GM18499 (cell line): ENCODE measurements at regions not wholly inside any gene's neighbourhood (a gene's known extent, or its start where the extent isn't known, plus 50 kb on each side); places are given as distances from the start of the nearest gene placed in this dataset.
"Not testable (repeated sequence)": the region's sequence is repeated elsewhere in the genome, so short reads cannot be mapped to it uniquely, and the experiment has no call there.

Source experiments
- ATAC-seq: cut with Tn5 transposase; IDR thresholded peaks from one replicate; pipeline ENCODE4 v1.9.1; 2021; ENCODE audit warnings: moderate number of reproducible peaks; ENCODE audit not compliant: insufficient read depth, unreplicated experiment

DNA sequence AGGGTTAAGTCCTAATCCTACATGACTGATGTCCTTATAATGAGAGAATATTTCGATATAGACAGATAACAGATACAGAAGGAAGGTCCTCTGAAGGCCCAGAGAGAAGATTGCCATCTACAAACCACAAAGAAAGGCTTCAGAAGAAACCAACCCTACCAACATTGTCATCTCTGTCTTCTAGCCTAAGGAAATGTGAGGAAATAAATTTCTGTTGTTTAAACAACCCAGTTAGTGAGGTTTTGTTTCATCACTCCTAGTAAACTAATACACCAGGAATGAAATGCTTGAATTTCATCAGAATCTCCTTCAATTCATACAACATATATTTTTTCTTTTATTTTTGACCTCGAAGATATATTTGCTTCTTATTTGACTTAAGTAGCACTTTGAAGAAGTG, 1527.8 kb downstream of the STIM2 start:
- ATAC-seq = no peak

DNA sequence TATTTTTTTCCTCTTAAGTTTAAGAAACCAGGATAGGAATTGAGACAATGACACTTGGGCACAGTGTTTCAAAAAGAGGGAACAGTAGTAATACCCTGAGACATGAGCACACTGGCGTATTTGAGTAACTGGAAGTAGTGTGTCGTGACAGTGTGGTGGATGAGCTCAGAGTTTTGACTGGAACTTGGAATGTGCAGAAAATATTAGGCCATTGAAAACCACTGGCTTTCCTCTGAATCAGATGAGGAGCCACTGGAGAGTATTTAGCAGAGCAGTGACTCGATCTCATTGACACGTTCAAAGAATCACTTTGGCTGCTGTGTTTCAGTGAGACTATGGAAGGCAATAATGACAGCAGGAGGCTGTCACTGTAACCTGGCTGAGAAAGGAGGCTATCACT, 1531.2 kb downstream of the STIM2 start:
- no peak for ATAC-seq

DNA sequence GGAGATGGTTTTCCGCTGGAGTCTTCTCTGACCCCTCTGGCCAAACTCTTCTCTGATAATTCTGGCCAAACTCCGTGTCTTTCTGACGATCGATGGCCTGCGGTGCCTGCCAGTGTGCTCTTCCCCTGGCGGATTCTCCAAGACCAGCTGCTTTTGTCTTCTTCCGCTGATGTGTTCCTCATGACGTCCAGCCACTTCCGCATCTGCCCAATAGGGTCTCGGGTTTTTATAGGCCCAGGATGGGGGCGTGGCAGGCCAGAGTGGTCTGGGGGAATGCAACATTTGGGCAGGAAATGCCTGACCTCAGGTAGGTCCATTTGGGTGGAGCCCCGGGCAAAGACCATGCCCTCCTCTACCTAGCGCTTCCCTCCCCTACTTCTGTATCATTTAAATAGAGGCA, 1542.1 kb downstream of the STIM2 start:
- no peak for ATAC-seq

DNA sequence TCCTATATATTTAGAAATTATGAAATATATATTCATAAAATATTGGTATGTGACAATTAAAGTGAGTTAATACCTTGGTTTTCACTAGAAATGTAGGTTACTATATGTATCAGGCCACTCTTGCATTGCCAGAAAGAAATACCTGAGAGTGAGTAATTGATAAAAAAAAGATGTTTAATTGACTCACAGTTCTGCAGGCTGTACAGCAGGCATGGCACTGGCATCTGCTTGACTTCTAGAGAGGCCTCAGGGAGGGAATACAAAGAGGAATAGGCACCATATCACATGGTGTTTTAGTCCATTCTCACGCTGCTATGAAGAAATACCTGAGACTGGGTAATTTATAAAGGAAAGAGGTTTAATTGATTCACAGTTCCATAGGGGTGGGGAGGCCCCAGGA, 1560.6 kb downstream of the STIM2 start:
- no peak for ATAC-seq

DNA sequence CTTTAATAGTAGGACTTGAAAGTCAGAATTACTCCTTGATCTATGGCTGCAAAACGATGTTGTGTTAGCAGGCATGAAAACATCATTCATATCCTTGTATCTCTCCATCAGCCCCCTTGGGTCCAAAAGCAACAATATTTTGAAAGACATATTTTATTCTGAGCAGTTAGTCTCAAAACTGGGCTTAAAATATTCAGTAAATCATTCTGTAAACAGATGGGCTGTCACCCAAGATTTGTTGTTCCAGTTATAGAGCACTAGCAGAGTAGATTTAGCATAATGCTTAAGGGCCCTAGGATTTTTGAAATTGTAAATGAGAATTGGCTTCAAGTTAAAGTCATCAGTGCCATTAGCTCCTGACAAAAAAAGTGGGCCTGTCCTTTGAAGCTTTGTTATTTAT, 1565.6 kb downstream of the STIM2 start:
- ATAC-seq = no peak

- no peak for ATAC-seq
These were observed 1566.9 kb downstream of the STIM2 start for GRCh38 chr4:28427306-28428085.

- ATAC-seq = no peak
These were observed 1571.8 kb downstream of the STIM2 start for GRCh38 chr4:28432348-28433025.

GRCh38 chr4:28435314-28435713, 1574.7 kb downstream of the STIM2 start:
- no peak for ATAC-seq

DNA sequence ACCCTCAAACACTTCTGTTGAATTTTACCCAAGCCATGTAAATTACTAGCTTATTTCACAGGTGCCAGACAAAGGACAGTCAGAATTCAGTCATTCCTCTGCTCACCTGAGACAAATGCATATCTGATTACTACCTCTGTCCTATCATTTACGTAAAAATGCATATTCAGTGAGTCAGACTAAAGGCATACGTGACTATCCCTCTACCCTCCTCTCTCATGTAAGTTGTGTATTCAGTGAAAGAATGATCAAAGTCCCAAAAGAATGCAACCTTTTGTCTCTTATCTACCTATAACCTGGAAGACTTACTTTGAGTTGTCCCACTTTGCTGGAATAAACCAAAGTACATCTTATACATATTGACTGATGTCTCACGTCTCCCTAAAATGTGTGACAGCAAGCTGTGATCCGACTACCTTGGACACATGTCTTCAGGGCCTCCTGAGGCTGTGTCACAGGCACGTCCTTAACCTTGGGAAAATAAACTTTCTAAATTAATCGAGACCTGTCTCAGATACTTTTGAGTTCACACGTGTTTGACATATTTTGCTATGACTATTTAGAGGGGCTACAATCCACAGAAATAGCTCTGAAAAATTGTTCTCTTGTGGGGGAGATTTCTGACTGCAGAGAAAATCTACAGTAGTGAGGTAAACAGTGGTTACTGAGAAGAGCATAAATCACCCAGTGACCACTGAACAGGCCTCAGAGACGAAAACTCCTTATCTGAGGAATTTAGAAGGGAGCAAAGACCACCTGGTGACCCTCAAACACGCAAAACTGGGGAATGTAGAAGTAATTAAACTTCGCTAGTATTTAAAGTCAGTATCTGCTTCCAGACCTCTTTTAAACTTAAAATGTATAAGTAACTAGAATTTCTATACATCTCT, 1575.8 kb downstream of the STIM2 start:
- ATAC-seq = no peak

DNA sequence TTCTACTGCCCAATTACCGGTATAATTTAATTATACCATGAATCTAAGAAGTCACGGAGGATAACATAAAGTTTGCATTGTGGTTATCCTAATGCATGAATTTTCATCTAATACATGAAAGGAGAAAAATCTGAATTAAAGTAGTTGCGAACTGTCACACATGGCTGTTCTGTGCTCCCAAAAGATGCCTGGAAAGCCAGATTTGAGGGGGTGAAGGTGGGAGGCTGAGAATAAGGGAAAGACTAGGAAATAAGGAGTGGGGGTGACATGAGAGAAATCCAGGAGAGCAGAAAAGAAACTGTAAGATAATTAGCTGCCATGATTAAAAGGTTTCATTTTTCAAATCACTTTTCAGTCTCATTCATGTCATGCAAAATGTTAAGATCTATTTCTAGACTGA, 1582.7 kb downstream of the STIM2 start:
- ATAC-seq = no peak

GRCh38 chr4:28443801-28444412, 1583.3 kb downstream of the STIM2 start:
- ATAC-seq = no peak

GRCh38 chr4:28444886-28445496, 1584.3 kb downstream of the STIM2 start:
- ATAC-seq = no peak

- ATAC-seq = no peak
These were observed 1588.4 kb downstream of the STIM2 start for GRCh38 chr4:28449085-28449484.

DNA sequence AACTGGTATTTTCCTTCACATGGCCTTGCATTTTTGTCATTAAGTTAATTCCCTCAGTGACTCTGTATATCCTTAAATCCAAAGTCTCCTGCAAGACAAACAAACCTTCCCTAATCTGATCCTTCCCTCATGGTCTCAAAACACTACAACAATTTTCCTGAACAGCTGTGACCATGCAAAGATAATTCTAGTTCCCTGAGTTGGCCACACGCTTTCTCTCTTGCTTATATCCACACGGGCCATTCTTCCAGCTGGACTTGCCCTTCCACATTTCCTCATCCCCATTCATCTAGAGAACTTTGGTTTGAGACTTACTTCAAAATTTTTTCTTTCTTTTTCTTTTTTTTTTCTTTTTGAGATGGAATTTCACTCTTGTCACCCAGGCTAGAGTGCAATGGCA, 1590.7 kb downstream of the STIM2 start:
- no peak for ATAC-seq

DNA sequence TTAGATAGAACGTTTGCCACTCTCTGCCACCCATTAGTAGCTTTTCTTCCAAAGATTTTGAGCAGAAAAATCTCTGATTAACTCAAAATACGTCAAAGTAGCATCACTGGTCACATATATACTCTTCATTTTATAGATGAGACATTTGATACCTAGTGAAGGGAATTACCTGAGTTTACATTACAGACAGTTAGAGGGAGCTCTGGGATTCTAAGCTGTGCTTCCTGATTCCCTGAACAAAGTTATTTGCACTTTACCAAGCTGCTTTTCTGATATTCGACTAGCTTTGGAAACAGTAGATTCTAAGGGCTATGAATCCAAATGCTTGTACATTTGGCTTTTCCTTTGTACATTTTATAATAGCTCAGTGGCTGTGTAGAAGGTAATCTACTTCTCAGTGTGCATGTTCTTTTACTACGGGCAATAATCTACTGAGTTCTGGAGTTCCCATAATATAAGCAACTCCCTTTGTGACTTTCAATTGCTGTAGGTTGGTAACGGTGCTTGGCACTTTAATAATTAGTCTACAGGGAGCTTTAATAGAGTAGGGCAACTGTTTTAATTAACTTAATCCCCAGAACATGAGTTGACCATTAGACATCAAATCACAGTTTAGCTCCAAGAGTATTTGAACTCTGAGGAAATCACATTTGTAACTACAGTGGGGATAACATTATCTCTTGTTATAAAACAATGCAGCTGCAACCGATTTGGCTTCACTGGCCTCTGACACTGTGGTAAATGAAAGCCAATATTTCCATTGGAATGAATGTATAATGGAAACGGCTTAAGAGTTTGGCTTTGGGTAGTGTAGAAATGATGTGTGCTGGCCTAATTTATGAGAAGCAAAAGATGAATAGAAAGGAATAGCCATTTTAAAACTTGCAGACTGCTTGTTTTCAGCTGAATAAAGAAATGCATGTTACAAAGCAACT, 1602.4 kb downstream of the STIM2 start:
- no peak for ATAC-seq

DNA sequence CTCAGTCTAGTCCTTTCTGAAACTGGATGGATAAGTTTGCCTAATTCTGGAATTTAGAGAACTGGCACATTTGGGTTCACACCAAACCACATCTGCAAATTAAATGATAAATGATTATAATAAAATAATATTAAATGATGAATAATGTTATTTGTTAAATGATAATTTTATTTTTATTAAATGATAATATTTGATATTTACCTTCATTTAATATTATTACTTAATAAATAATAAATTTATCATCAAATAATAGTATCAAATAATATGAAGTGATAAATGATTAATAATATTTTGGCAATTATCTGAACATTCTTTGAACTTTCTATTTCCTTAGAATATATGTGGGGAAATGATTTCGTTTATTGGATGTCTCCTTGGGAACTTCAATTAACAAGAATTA, 1604.2 kb downstream of the STIM2 start:
- no peak for ATAC-seq

GRCh38 chr4:28466886-28467285, 1606.2 kb downstream of the STIM2 start:
- not testable (repeated sequence) for ATAC-seq

DNA sequence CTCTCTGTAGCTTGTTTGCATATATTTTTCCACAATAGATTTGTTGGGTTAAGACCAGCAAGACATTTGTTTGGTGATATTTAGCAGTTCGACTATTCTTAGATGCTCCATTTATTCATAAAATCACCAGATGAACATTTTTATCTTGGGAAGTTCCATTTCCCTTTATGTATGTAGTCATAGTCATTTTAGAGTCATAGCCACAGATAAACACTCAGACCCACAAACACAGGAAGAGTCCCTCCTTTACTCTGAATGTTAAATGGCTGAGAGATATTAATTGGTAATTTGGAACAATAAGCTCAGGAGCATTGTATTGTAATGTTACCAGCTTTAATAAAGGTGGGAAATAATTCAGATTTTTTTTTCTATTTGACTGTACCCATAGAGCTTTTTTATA, 1608.7 kb downstream of the STIM2 start:
- no peak for ATAC-seq

DNA sequence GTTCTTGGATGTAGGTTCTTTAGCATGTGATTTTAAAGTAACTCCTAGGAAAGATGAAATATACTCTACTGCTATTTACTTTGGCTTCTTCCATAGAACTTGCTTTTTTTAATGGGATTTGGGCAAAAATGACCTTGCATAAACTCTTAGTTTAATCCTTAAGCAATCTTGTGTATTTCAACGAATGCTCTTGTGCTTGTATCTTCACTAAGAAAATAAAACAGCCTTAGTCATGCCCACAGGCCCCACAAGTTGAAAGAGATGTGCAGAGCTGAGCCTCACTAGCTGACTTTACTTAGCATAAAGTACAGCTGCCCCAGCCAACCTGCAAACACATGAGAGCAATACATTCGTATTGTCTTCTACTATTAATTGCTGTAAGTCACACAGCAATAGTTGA, 1609.2 kb downstream of the STIM2 start:
- no peak for ATAC-seq
